Endothelial cell of umbilical vein (primary cell): ENCODE measurements at regions not wholly inside any gene's neighbourhood (a gene's known extent, or its start where the extent isn't known, plus 50 kb on each side); places are given as distances from the start of the nearest gene placed in this dataset.

ENCODE experiments used
- BruUV-seq: library from RNA; stranded (reverse); fragments of 400-500 nt; replicated peaks from 2 replicates; lab custom pipeline; 2021; lab: Mats Ljungman, UMichigan
- CTCF ChIA-PET: fragments of 300-600, 350-600 bp; sonication (Branson Sonifier 250); formaldehyde crosslinking; loops from one replicate; lab custom pipeline; 2021; ENCODE audit warnings: antibody characterized with exemption, inconsistent platforms; lab: Charles Lee
- POLR2A ChIA-PET: fragments of 300-600, 350-600 bp; sonication (Branson Sonifier 250); formaldehyde crosslinking; loops from one replicate; lab custom pipeline; 2021; ENCODE audit warnings: antibody characterized with exemption, inconsistent platforms; lab: Charles Lee
- DNase-seq: peaks from one replicate; pipeline ENCODE4 v3.0.0-alpha.2; 2011; ENCODE audit warnings: low read depth, low spot score
- FAIRE-seq: peaks from 2 replicates; lab custom pipeline; 2011; peaks lifted over from hg19 to GRCh38; lab: Jason Lieb, UNC
- H2AFZ ChIP-seq: 2 replicates; pipeline ENCODE4 v1.6.0; 2012; ENCODE audit warnings: low read depth, low read length, control low read depth, inconsistent platforms
- H3K27ac ChIP-seq: 2 replicates; pipeline ENCODE4 v1.5.1; 2011; ENCODE audit warnings: low read depth, mild to moderate bottlenecking, control low read depth, low read length, moderate library complexity; ENCODE audit not compliant: insufficient read depth
- H3K27me3 ChIP-seq, 2 experiments: 2 replicates each; pipeline versions ENCODE4 v1.6.0 to v1.6.1; 2011; ENCODE audit warnings: low read length in 2 of 2, mixed read lengths in 1 of 2; ENCODE audit not compliant: control insufficient read depth in 2 of 2, insufficient read depth in 2 of 2
- H3K36me3 ChIP-seq, 2 experiments: 2 replicates in 1 of 2; 3 replicates in 1 of 2; pipeline ENCODE4 v1.5.1; 2011; ENCODE audit warnings: low read length in 2 of 2, mild to moderate bottlenecking in 1 of 2, moderate library complexity in 1 of 2; ENCODE audit not compliant: control insufficient read depth in 2 of 2, insufficient read depth in 2 of 2; ENCODE audit errors: extremely low read depth in 1 of 2
- H3K4me1 ChIP-seq: 3 replicates; pipeline ENCODE4 v1.5.1; 2011; ENCODE audit warnings: mild to moderate bottlenecking, low read length; ENCODE audit not compliant: control insufficient read depth, insufficient read depth; ENCODE audit errors: extremely low read depth
- H3K4me2 ChIP-seq: 2 replicates; pipeline ENCODE4 v1.6.1; 2011; ENCODE audit warnings: low read length, control low read depth, mixed read lengths; ENCODE audit not compliant: insufficient read depth
- H3K4me3 ChIP-seq, 3 experiments: fragments of 200-600 bp in 1 of 3; sonication (generic), shearing (Covaris generic) in 1 of 3; replicated peaks in 1 of 3; 2 replicates each; pipeline ENCODE4 v1.5.1; 2011 to 2016; ENCODE audit warnings: control low read depth in 3 of 3, low read length in 3 of 3, mild to moderate bottlenecking in 2 of 3, inconsistent platforms in 1 of 3, low read depth in 1 of 3, moderate library complexity in 1 of 3; ENCODE audit not compliant: insufficient read depth in 1 of 3
- H3K79me2 ChIP-seq: 2 replicates; pipeline ENCODE4 v1.6.0; 2012; ENCODE audit warnings: low read length, inconsistent platforms; ENCODE audit not compliant: control insufficient read depth, insufficient read depth
- H3K9ac ChIP-seq: replicated peaks from 2 replicates; pipeline ENCODE3; 2011; ENCODE audit warnings: low read length, control low read depth; ENCODE audit not compliant: insufficient read depth; ENCODE audit errors: extremely low read depth
- H3K9me1 ChIP-seq: replicated peaks from 3 replicates; pipeline ENCODE4 v1.6.0; 2011; ENCODE audit warnings: mild to moderate bottlenecking, low read length; ENCODE audit not compliant: control insufficient read depth, insufficient read depth; ENCODE audit errors: extremely low read depth
- H3K9me3 ChIP-seq: replicated peaks from 2 replicates; pipeline ENCODE4 v1.5.1; 2012; ENCODE audit warnings: low read length, inconsistent platforms; ENCODE audit not compliant: control insufficient read depth, insufficient read depth
- H4K20me1 ChIP-seq: replicated peaks from 2 replicates; pipeline ENCODE3; 2011; ENCODE audit warnings: mild to moderate bottlenecking, low read length; ENCODE audit not compliant: control insufficient read depth, insufficient read depth; ENCODE audit errors: extremely low read depth
- EZH2 ChIP-seq: IDR thresholded peaks from 2 replicates; pipeline ENCODE4 v1.6.1; 2012; ENCODE audit warnings: borderline replicate concordance, low read depth, mild to moderate bottlenecking, moderate library complexity, low read length, inconsistent platforms; ENCODE audit not compliant: severe bottlenecking
- FOS ChIP-seq: IDR thresholded peaks from 2 replicates; pipeline ENCODE4 v1.6.1; 2011; ENCODE audit warnings: mild to moderate bottlenecking, low read length, moderate library complexity, borderline replicate concordance; ENCODE audit not compliant: insufficient read depth
- GATA2 ChIP-seq: IDR thresholded peaks from 2 replicates; pipeline ENCODE4 v1.7.0; 2011; ENCODE audit warnings: low read depth, mild to moderate bottlenecking, moderate library complexity, mixed read lengths, low read length; ENCODE audit not compliant: insufficient read length, insufficient read depth
- JUN ChIP-seq: IDR thresholded peaks from 2 replicates; pipeline ENCODE4 v1.6.1; 2011; ENCODE audit warnings: borderline replicate concordance, low read depth; ENCODE audit not compliant: insufficient read length, insufficient read depth
- MYC ChIP-seq: IDR thresholded peaks from one replicate; pipeline ENCODE4 v1.6.1; 2011; ENCODE audit warnings: mild to moderate bottlenecking, low read depth, low read length
- POLR2A ChIP-seq: IDR thresholded peaks from 2 replicates; pipeline ENCODE4 v1.6.1; 2012; ENCODE audit warnings: low read depth, mild to moderate bottlenecking, control low read depth, low read length
- POLR2AphosphoS5 ChIP-seq: IDR thresholded peaks from 2 replicates; pipeline ENCODE4 v1.6.1; 2012; ENCODE audit warnings: low read depth, mild to moderate bottlenecking, control low read depth, low read length, moderate library complexity; ENCODE audit not compliant: insufficient read depth
- dilution Hi-C: fragments of 300-500 bp; cut with MboI; formaldehyde crosslinking; loops from one replicate; pipeline ENCODE4 v1.15.0; 2019; ENCODE audit warnings: low sequenced_read_pairs; ENCODE audit not compliant: extremely low pct_ligation_motif_present
- intact Hi-C: fragments of 100-400 bp; cut with micrococcal nuclease; formaldehyde crosslinking; loops from one replicate; pipeline ENCODE4 v1.10.0; 2022
- TF ChIP-seq, protein P1 (sequence below), 2 donors: IDR thresholded peaks; 1 replicate in 1 of 2; 2 replicates in 1 of 2; pipeline ENCODE4 v1.5.1; 2011; ENCODE audit warnings: low read length in 2 of 2, mild to moderate bottlenecking in 2 of 2, moderate library complexity in 2 of 2, control low read depth in 1 of 2, inconsistent platforms in 1 of 2, low read depth in 1 of 2; ENCODE audit not compliant: insufficient read depth in 1 of 2; ENCODE audit errors: extremely low read depth in 1 of 2
- TF ChIP-seq, protein P2 (sequence below): IDR thresholded peaks from 2 replicates; pipeline ENCODE4 v1.6.1; 2011; ENCODE audit not compliant: insufficient read depth, insufficient read length

DNA sequence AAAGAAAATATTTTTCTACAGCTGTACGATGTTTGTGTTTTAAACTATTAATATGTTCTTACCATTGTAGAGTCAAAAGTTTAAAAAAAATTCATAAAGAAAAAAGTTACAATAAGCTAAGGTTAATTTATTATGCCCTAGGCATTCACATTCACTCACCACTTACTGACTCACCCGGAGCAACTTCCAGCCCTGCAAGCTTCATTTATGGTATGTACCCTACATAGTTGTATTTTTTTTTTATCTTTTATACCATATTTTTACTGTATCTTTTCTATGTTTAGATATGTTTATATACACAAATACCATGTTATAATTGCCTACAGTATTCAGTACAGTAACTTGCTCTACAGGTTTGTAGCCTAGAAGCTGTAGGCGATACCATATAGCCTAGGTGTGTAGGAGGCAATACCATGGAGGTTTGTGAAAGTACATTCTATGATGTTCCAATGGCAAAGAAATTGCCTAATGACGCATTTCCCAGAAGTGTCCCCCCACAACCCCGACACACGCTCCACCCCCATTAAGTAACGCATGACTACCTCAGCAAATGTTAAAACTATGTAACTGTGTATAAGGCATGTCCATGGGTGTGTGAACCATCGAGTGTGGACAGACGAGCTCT lies 60.4 kb downstream of the SLITRK6 start:
- H3K9me3 ChIP-seq: peaks cover 6% of the 10 kb centered on the region
- H2AFZ ChIP-seq: no peak overlapping the region
- H3K27ac ChIP-seq: no peak overlapping the region
- H3K36me3 ChIP-seq: no peaks in the 10 kb centered on the region
- no peak overlapping the region for H3K4me2 ChIP-seq
- H3K4me3 ChIP-seq: no peak overlapping the region
- ChIA-PET POLR2A (no interaction called here), CTCF (no interaction called here)
- no peaks in the 10 kb centered on the region for H3K79me2 ChIP-seq
- FAIRE-seq (no peak), DNase-seq (no peak)
- no TSS peak for BruUV-seq
- no peaks in the 10 kb centered on the region for H4K20me1 ChIP-seq
- no peaks in the 10 kb centered on the region for H3K27me3 ChIP-seq
- H3K4me1 ChIP-seq: no peaks in the 10 kb centered on the region
- no peak overlapping the region for H3K9ac ChIP-seq
- dilution Hi-C loops: no loop called here
- intact Hi-C loops: no loop called here
- TF ChIP-seq MYC (no peak), FOS (no peak), POLR2A (no peak), GATA2 (no peak), EZH2 (no peak), JUN (no peak), POLR2AphosphoS5 (no peak)
- TF ChIP-seq, protein P1, sequence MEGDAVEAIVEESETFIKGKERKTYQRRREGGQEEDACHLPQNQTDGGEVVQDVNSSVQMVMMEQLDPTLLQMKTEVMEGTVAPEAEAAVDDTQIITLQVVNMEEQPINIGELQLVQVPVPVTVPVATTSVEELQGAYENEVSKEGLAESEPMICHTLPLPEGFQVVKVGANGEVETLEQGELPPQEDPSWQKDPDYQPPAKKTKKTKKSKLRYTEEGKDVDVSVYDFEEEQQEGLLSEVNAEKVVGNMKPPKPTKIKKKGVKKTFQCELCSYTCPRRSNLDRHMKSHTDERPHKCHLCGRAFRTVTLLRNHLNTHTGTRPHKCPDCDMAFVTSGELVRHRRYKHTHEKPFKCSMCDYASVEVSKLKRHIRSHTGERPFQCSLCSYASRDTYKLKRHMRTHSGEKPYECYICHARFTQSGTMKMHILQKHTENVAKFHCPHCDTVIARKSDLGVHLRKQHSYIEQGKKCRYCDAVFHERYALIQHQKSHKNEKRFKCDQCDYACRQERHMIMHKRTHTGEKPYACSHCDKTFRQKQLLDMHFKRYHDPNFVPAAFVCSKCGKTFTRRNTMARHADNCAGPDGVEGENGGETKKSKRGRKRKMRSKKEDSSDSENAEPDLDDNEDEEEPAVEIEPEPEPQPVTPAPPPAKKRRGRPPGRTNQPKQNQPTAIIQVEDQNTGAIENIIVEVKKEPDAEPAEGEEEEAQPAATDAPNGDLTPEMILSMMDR (IDR thresholded peaks at IDR 0.05; ENCODE audit: extremely low read depth in 1 of 2, insufficient read depth in 1 of 2, low read depth in 1 of 2, low read length in 2 of 2): no peak
- TF ChIP-seq, protein P2, sequence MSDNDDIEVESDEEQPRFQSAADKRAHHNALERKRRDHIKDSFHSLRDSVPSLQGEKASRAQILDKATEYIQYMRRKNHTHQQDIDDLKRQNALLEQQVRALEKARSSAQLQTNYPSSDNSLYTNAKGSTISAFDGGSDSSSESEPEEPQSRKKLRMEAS: no peak
- H3K9me1 ChIP-seq: no peaks in the 10 kb centered on the region
